ENCODE measurements at regions not wholly inside any gene's neighbourhood (a gene's known extent, or its start where the extent isn't known, plus 50 kb on each side); places are given as distances from the start of the nearest gene placed in this dataset.

GRCh38 chr5:13354611-13355010, 589.9 kb downstream of the DNAH5 start:
- TF ChIP-seq ZFP30 (CRISPR knock-in tag; IDR thresholded peaks at IDR 0.05) (no peak), BACH2 (CRISPR knock-in tag; IDR thresholded peaks at IDR 0.05; ENCODE audit: borderline replicate concordance) (no peak), RARB (CRISPR knock-in tag; IDR thresholded peaks at IDR 0.05) (no peak), GLIS3 (CRISPR knock-in tag; IDR thresholded peaks at IDR 0.05) (no peak), TCF4 (CRISPR knock-in tag; IDR thresholded peaks at IDR 0.05; ENCODE audit: borderline replicate concordance) (no peak), ZNF8 (CRISPR knock-in tag; IDR thresholded peaks at IDR 0.05) (no peak), ARNTL (CRISPR knock-in tag; IDR thresholded peaks at IDR 0.05; ENCODE audit: borderline replicate concordance, low read depth) (no peak)
- TF ChIP-seq, protein P1, sequence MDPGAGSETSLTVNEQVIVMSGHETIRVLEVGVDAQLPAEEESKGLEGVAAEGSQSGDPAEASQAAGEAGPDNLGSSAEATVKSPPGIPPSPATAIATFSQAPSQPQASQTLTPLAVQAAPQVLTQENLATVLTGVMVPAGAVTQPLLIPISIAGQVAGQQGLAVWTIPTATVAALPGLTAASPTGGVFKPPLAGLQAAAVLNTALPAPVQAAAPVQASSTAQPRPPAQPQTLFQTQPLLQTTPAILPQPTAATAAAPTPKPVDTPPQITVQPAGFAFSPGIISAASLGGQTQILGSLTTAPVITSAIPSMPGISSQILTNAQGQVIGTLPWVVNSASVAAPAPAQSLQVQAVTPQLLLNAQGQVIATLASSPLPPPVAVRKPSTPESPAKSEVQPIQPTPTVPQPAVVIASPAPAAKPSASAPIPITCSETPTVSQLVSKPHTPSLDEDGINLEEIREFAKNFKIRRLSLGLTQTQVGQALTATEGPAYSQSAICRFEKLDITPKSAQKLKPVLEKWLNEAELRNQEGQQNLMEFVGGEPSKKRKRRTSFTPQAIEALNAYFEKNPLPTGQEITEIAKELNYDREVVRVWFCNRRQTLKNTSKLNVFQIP (CRISPR knock-in tag; IDR thresholded peaks at IDR 0.05; ENCODE audit: borderline replicate concordance, low read depth), result no peak

Measured in SK-N-SH treated with all-trans-retinoic acid at 6 μM for 48 hours (cell line).